Fibroblast of lung (primary cell): ENCODE measurements at regions not wholly inside any gene's neighbourhood (a gene's known extent, or its start where the extent isn't known, plus 50 kb on each side); places are given as distances from the start of the nearest gene placed in this dataset.

Source experiments
- CTCF ChIP-seq, 2 donors: IDR thresholded peaks in 1 of 2; conservative IDR thresholded peaks in 1 of 2; 1 replicate in 1 of 2; 2 replicates in 1 of 2; pipeline ENCODE4 v1.5.1; 2011 to 2012; ENCODE audit warnings: low read length in 2 of 2, control low read depth in 1 of 2, inconsistent platforms in 1 of 2, low read depth in 1 of 2, mild to moderate bottlenecking in 1 of 2
- EZH2 ChIP-seq: IDR thresholded peaks from 2 replicates; pipeline ENCODE4 v1.5.1; 2012; ENCODE audit warnings: low read length, control low read depth, mild to moderate bottlenecking; ENCODE audit errors: missing control alignments

GRCh38 chr5:4879693-4880303 is 260.3 kb upstream of the ADAMTS16 start:
- TF ChIP-seq CTCF (conservative IDR thresholded peaks at IDR 0.05 in 1 of 2, IDR thresholded peaks at IDR 0.05 in 1 of 2; ENCODE audit: low read depth in 1 of 2, low read length in 2 of 2) (peak; percentile 55 to 89), EZH2 (no peak)
